ENCODE measurements at regions not wholly inside any gene's neighbourhood (a gene's known extent, or its start where the extent isn't known, plus 50 kb on each side); places are given as distances from the start of the nearest gene placed in this dataset.

GRCh38 chr17:33664116-33664840, 371.2 kb upstream of the ASIC2 start:
- no peak for TF ChIP-seq CTCF (IDR thresholded peaks at IDR 0.05)
- no peak for TF ChIP-seq POLR2A (IDR thresholded peaks at IDR 0.05)
